Endodermal cell (in vitro differentiated cells): ENCODE measurements at regions not wholly inside any gene's neighbourhood (a gene's known extent, or its start where the extent isn't known, plus 50 kb on each side); places are given as distances from the start of the nearest gene placed in this dataset.

Experiments used
- DNase-seq: peaks from one replicate; pipeline ENCODE4 v3.0.0-alpha.2; 2017
- H3K27ac ChIP-seq: 2 replicates; pipeline ENCODE4 v1.5.1; 2013; ENCODE audit warnings: mild to moderate bottlenecking, low read depth, low read length, moderate library complexity
- H3K27me3 ChIP-seq: 2 replicates; pipeline ENCODE4 v1.6.1; 2013; ENCODE audit warnings: mild to moderate bottlenecking, low read length, moderate library complexity; ENCODE audit not compliant: insufficient read depth, control insufficient read depth, poor library complexity, severe bottlenecking
- H3K36me3 ChIP-seq: 2 replicates; pipeline ENCODE4 v1.7.0; 2013; ENCODE audit warnings: mild to moderate bottlenecking, low read length, moderate library complexity; ENCODE audit not compliant: control insufficient read depth, insufficient read depth
- H3K4me1 ChIP-seq: one replicate; pipeline ENCODE4 v1.7.0; 2013; ENCODE audit warnings: low read length; ENCODE audit not compliant: control insufficient read depth, insufficient read depth
- H3K4me3 ChIP-seq: 2 replicates; pipeline ENCODE4 v1.5.1; 2013; ENCODE audit warnings: mild to moderate bottlenecking, low read length, moderate library complexity
- H3K9ac ChIP-seq: 2 replicates; pipeline ENCODE4 v1.6.1; 2013; ENCODE audit warnings: mild to moderate bottlenecking, low read length, moderate library complexity; ENCODE audit not compliant: poor library complexity, severe bottlenecking; ENCODE audit errors: extremely low read depth
- H3K9me3 ChIP-seq: 2 replicates; pipeline ENCODE4 v1.6.1; 2013; ENCODE audit warnings: mild to moderate bottlenecking, low read length, moderate library complexity; ENCODE audit not compliant: control insufficient read depth
- H3K27ac Mint-ChIP-seq: 2 replicates; pipeline ENCODE4 v1.8.0; 2020; ENCODE audit warnings: mixed read lengths
- H3K27me3 Mint-ChIP-seq: 2 replicates; pipeline ENCODE4 v1.8.0; 2021; ENCODE audit warnings: mild to moderate bottlenecking, mixed read lengths; ENCODE audit not compliant: insufficient read depth
- H3K36me3 Mint-ChIP-seq: 2 replicates; pipeline ENCODE4 v1.8.0; 2020; ENCODE audit warnings: low read depth, mixed read lengths
- H3K4me1 Mint-ChIP-seq: 2 replicates; pipeline ENCODE4 v1.8.0; 2020; ENCODE audit warnings: mixed read lengths
- H3K4me3 Mint-ChIP-seq: 2 replicates; pipeline ENCODE4 v1.8.0; 2020; ENCODE audit warnings: mild to moderate bottlenecking, moderate library complexity, mixed read lengths
- H3K9me3 Mint-ChIP-seq: 2 replicates; pipeline ENCODE4 v1.8.0; 2020; ENCODE audit warnings: mild to moderate bottlenecking, mixed read lengths
- WGBS, 2 experiments: methylation state at CpG; one replicate each; pipeline versions ENCODE4 v1.1.5 to v1.1.7; 2013; ENCODE audit warnings: missing lambda C conversion rate in 2 of 2, mixed read lengths in 1 of 2; ENCODE audit not compliant: insufficient coverage in 1 of 2, insufficient read length in 1 of 2; 5-methylcytosine and 5-hydroxymethylcytosine counted together
- TF ChIP-seq, protein P1 (sequence below): fragments of 200-600 bp; sonication (generic); conservative IDR thresholded peaks from 2 replicates; pipeline ENCODE4 v1.5.0; 2021; ENCODE audit warnings: antibody characterized with exemption, mild to moderate bottlenecking

DNA sequence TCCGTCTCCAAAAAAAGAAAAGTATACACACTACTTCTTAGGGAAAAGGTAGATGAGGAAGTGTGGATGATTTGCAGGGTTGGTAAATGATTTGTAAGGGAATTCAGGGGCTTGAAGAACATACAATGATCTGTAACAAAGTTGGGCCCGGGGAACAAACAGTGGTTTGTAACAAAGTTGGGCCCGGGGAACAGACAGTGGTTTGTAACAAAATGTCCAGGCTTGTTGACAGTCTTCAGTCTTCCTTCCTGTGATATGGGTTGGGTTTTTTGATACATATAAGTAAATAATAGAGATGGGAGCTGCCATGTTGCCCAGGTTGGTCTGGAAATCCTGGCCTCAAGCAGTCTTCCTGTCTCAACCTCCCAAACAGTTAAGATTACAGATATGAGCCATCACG is 83.3 kb upstream of the UXS1 start:
- Histone ChIP-seq H3K9me3 (no peaks in the 10 kb centered on the region), H3K9ac (no peak overlapping the region), H3K4me3 (no peak overlapping the region), H3K4me1 (no peaks in the 10 kb centered on the region), H3K27ac (no peak overlapping the region), H3K27me3 (no peaks in the 10 kb centered on the region), H3K36me3 (no peaks in the 10 kb centered on the region)
- Mint-ChIP-seq H3K9me3 (peaks cover 5% of the 10 kb centered on the region), H3K4me1 (no peaks in the 10 kb centered on the region), H3K27ac (no peak overlapping the region), H3K27me3 (no peaks in the 10 kb centered on the region), H3K36me3 (no peaks in the 10 kb centered on the region), H3K4me3 (no peak overlapping the region)
- 93 to 100% methylated on average over 3 to 4 of the region's 4 CpGs for WGBS, 2 experiments
- DNase-seq = no peak
- TF ChIP-seq, protein P1, sequence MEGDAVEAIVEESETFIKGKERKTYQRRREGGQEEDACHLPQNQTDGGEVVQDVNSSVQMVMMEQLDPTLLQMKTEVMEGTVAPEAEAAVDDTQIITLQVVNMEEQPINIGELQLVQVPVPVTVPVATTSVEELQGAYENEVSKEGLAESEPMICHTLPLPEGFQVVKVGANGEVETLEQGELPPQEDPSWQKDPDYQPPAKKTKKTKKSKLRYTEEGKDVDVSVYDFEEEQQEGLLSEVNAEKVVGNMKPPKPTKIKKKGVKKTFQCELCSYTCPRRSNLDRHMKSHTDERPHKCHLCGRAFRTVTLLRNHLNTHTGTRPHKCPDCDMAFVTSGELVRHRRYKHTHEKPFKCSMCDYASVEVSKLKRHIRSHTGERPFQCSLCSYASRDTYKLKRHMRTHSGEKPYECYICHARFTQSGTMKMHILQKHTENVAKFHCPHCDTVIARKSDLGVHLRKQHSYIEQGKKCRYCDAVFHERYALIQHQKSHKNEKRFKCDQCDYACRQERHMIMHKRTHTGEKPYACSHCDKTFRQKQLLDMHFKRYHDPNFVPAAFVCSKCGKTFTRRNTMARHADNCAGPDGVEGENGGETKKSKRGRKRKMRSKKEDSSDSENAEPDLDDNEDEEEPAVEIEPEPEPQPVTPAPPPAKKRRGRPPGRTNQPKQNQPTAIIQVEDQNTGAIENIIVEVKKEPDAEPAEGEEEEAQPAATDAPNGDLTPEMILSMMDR = no peak

- no peaks in the 10 kb centered on the region for H3K9me3 ChIP-seq
- H3K9ac ChIP-seq = no peak overlapping the region
- TF ChIP-seq, protein P1 = no peak
- Mint-ChIP-seq H3K4me1 (no peaks in the 10 kb centered on the region), H3K4me3 (no peak overlapping the region), H3K36me3 (no peaks in the 10 kb centered on the region), H3K9me3 (peaks cover 8% of the 10 kb centered on the region), H3K27ac (no peak overlapping the region), H3K27me3 (no peaks in the 10 kb centered on the region)
- no peak for DNase-seq
- no peak overlapping the region for H3K4me3 ChIP-seq
- 92 to 96% methylated on average over 5 to 11 of the region's 11 CpGs for WGBS, 2 experiments
- H3K27ac ChIP-seq = no peak overlapping the region
- no peaks in the 10 kb centered on the region for H3K27me3 ChIP-seq
- no peaks in the 10 kb centered on the region for H3K36me3 ChIP-seq
- no peaks in the 10 kb centered on the region for H3K4me1 ChIP-seq
Measured at GRCh38 chr2:106275971-106276370, 81.9 kb upstream of the UXS1 start.

DNA sequence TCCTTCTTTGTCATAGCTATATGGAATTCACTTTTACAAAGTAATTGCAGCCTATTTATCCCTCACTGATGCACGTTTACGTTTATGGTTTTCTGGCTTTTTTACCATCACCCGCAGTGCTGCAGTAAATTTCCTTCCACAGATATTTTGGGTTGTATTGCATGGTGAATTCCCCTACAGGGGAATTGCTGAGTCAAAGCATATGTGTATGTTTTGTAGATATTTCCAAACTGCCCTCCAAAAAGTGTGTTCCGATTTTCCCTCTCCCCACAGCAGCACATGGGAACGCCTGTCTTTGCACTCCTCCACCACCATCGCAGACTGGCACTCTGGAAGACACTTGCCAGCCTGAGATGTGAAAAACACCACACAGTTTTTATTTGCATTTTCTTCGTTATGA is 80.6 kb upstream of the UXS1 start:
- H3K36me3 ChIP-seq = no peaks in the 10 kb centered on the region
- H3K27me3 Mint-ChIP-seq = no peaks in the 10 kb centered on the region
- 86 to 91% methylated on average over 5 to 7 of the region's 7 CpGs for WGBS, 2 experiments
- no peak overlapping the region for H3K9ac ChIP-seq
- no peak for DNase-seq
- no peaks in the 10 kb centered on the region for H3K27me3 ChIP-seq
- H3K27ac ChIP-seq = no peak overlapping the region
- no peaks in the 10 kb centered on the region for H3K4me1 ChIP-seq
- TF ChIP-seq, protein P1 = no peak
- H3K9me3 ChIP-seq = no peaks in the 10 kb centered on the region
- no peak overlapping the region for H3K4me3 Mint-ChIP-seq
- H3K4me1 Mint-ChIP-seq = no peaks in the 10 kb centered on the region
- no peak overlapping the region for H3K27ac Mint-ChIP-seq
- peaks cover 8% of the 10 kb centered on the region for H3K9me3 Mint-ChIP-seq
- H3K36me3 Mint-ChIP-seq = no peaks in the 10 kb centered on the region
- H3K4me3 ChIP-seq = no peak overlapping the region
